ENCODE measurements at regions not wholly inside any gene's neighbourhood (a gene's known extent, or its start where the extent isn't known, plus 50 kb on each side); places are given as distances from the start of the nearest gene placed in this dataset.

DNA sequence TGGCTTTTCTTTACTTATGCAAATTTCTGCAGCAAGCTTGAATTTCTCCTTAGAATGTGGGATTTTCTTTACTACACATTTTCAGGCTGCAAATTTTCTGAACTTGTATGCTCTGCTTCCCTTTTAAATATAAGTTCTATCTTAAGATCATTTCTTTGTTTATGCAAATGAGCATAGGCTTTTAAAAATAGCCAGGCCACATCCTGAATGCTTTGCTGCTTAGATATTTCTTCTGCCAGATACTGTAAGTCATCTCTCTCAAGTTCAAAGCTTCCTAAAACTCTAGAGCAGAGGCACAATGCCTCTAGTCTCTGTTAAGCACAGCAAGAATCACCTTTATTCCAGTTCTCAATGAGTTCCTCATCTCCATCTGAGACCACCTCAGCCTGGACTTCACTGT is 685.9 kb upstream of the LRRC4C start:
- Histone ChIP-seq H3K4me1 (ENCODE audit: control insufficient read depth in 1 of 2, low read depth in 2 of 2) (no peaks in the 10 kb centered on the region), H3K9me3 (no peaks in the 10 kb centered on the region), H3K4me3 (no peak overlapping the region), H3K36me3 (no peaks in the 10 kb centered on the region), H3K27me3 (replicated peaks; ENCODE audit: insufficient read depth) (no peaks in the 10 kb centered on the region), H3K27ac (no peak overlapping the region)
- no peak for DNase-seq (ENCODE audit: low spot score)
- no peak for ATAC-seq (ENCODE audit: insufficient number of reproducible peaks, low FRiP score, low read depth)
- no peak for TF ChIP-seq CTCF (IDR thresholded peaks at IDR 0.05)

- Histone ChIP-seq H3K4me1 (ENCODE audit: control insufficient read depth in 1 of 2, low read depth in 2 of 2) (no peaks in the 10 kb centered on the region), H3K27ac (no peak overlapping the region), H3K4me3 (no peak overlapping the region), H3K9me3 (no peaks in the 10 kb centered on the region), H3K27me3 (replicated peaks; ENCODE audit: insufficient read depth) (no peaks in the 10 kb centered on the region), H3K36me3 (no peaks in the 10 kb centered on the region)
- no peak for ATAC-seq (ENCODE audit: insufficient number of reproducible peaks, low FRiP score, low read depth)
- no peak for DNase-seq (ENCODE audit: low spot score)
- TF ChIP-seq CTCF (IDR thresholded peaks at IDR 0.05) = no peak
Observed at GRCh38 chr11:42161886-42162285, 702.4 kb upstream of the LRRC4C start.

- Histone ChIP-seq H3K4me1 (ENCODE audit: control insufficient read depth in 1 of 2, low read depth in 2 of 2) (no peaks in the 10 kb centered on the region), H3K27ac (no peak overlapping the region), H3K27me3 (replicated peaks; ENCODE audit: insufficient read depth) (no peaks in the 10 kb centered on the region), H3K4me3 (no peak overlapping the region), H3K9me3 (no peaks in the 10 kb centered on the region), H3K36me3 (no peaks in the 10 kb centered on the region)
- no peak for DNase-seq (ENCODE audit: low spot score)
- no peak for ATAC-seq (ENCODE audit: insufficient number of reproducible peaks, low FRiP score, low read depth)
- no peak for TF ChIP-seq CTCF (IDR thresholded peaks at IDR 0.05)
Observed at GRCh38 chr11:42169191-42169590, 709.7 kb upstream of the LRRC4C start.

GRCh38 chr11:42170601-42171000 is 711.1 kb upstream of the LRRC4C start:
- H3K9me3 ChIP-seq = no peaks in the 10 kb centered on the region
- H3K4me1 ChIP-seq (ENCODE audit: control insufficient read depth in 1 of 2, low read depth in 2 of 2) = no peaks in the 10 kb centered on the region
- no peak overlapping the region for H3K4me3 ChIP-seq
- no peak for ATAC-seq (ENCODE audit: insufficient number of reproducible peaks, low FRiP score, low read depth)
- no peak for TF ChIP-seq CTCF (IDR thresholded peaks at IDR 0.05)
- H3K27ac ChIP-seq = no peak overlapping the region
- H3K36me3 ChIP-seq = no peaks in the 10 kb centered on the region
- no peak for DNase-seq (ENCODE audit: low spot score)
- no peaks in the 10 kb centered on the region for H3K27me3 ChIP-seq (replicated peaks; ENCODE audit: insufficient read depth)

- TF ChIP-seq CTCF (IDR thresholded peaks at IDR 0.05) = no peak
Observed at GRCh38 chr11:42171046-42171445, 711.6 kb upstream of the LRRC4C start.

More at GRCh38 chr11:42171046-42171445, 711.6 kb upstream of the LRRC4C start:
- ATAC-seq (ENCODE audit: insufficient number of reproducible peaks, low FRiP score, low read depth) = no peak
- no peaks in the 10 kb centered on the region for H3K27me3 ChIP-seq (replicated peaks; ENCODE audit: insufficient read depth)
- H3K4me1 ChIP-seq (ENCODE audit: control insufficient read depth in 1 of 2, low read depth in 2 of 2) = no peaks in the 10 kb centered on the region
- no peak for DNase-seq (ENCODE audit: low spot score)
- H3K27ac ChIP-seq = no peak overlapping the region
- H3K9me3 ChIP-seq = no peaks in the 10 kb centered on the region
- no peak overlapping the region for H3K4me3 ChIP-seq
- no peaks in the 10 kb centered on the region for H3K36me3 ChIP-seq
